ENCODE measurements at regions not wholly inside any gene's neighbourhood (a gene's known extent, or its start where the extent isn't known, plus 50 kb on each side); places are given as distances from the start of the nearest gene placed in this dataset.
"Not testable (repeated sequence)": the region's sequence is repeated elsewhere in the genome, so short reads cannot be mapped to it uniquely, and the experiment has no call there.

DNA sequence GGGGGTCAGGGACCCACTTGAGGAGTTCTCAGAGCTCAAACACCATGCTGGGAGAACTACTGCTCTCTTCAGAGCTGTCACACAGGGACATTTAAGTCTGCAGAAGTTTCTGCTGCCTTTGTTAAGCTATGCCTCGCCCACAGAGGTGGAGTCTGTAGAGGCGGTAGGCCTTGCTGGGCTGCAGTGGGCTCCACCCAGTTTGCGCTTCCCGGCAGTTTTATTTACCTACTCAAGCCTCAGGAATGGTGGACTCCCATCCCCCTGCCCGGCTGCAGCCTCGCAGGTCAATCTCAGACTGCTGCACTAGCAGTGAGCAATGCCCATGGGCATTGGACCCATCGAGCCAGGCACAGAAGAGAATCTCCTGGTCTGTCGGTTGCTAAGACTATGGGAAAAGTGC, 706.4 kb downstream of the LRRIQ3 start:
- DNase-seq (ENCODE audit: low spot score), result no peak
- intact Hi-C loops (cut with micrococcal nuclease), result no loop called here
- H3K4me1 Mint-ChIP-seq (ENCODE audit: low read depth), result no peaks in the 10 kb centered on the region
- H3K4me3 Mint-ChIP-seq, result no peak overlapping the region
- no peaks in the 10 kb centered on the region for H3K27me3 Mint-ChIP-seq (ENCODE audit: insufficient read depth)
- no peak overlapping the region for H3K27ac Mint-ChIP-seq
- peaks cover 19% of the 10 kb centered on the region for H3K9me3 Mint-ChIP-seq
- H3K36me3 Mint-ChIP-seq (ENCODE audit: low read depth), result no peaks in the 10 kb centered on the region

DNA sequence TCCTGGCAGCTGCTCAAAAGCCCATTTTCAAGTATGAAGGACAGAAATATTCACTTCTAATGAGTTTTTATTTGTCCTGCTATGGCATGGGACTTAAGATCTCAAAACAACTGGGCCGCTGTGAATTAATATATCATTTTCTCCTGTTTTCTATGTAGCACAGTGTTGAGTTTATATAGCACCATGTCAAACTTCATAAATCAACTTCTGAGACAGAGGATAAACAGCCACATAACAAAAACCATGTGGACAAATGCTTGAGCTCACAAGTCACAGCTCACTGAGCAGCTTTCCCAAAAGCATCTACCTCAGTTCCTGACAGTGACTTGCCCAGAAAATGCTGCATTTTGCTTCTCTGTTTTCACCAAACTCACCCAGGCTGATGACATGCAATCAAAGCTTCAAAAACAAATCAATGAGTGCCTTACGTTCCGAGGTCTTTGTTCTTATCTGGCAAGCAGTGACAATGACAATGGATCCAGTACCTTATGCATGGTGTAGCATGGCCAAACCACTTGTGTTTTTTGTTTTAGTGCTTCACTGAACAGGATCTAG, 722.6 kb downstream of the LRRIQ3 start:
- Mint-ChIP-seq H3K27me3 (ENCODE audit: insufficient read depth) (no peaks in the 10 kb centered on the region), H3K4me3 (no peak overlapping the region), H3K36me3 (ENCODE audit: low read depth) (no peaks in the 10 kb centered on the region), H3K27ac (no peak overlapping the region), H3K4me1 (ENCODE audit: low read depth) (no peaks in the 10 kb centered on the region), H3K9me3 (no peaks in the 10 kb centered on the region)
- no peak for DNase-seq (ENCODE audit: low spot score)
- intact Hi-C loops (cut with micrococcal nuclease), result no loop called here

DNA sequence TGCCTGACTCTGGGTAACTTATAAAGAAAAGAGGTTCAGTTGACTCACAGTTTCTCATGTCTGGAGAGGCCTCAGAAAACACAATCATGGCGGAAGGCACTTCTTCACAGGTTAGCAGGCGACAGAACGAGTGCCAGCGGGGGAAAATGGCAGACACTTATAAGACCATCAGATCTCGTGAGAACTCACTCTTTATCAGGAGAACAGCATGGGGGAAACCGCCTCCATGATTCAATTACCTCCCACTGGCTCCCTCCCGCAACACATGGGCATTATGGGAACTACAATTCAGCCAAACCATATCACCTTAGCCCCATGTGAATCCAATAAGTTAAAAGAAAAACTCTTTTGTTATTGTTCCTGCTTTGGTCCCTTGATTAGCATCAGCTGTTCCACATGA, 725.2 kb downstream of the LRRIQ3 start:
- Mint-ChIP-seq H3K4me1 (ENCODE audit: low read depth) (no peaks in the 10 kb centered on the region), H3K4me3 (no peak overlapping the region), H3K27me3 (ENCODE audit: insufficient read depth) (no peaks in the 10 kb centered on the region), H3K27ac (no peak overlapping the region), H3K9me3 (peaks cover 4% of the 10 kb centered on the region), H3K36me3 (ENCODE audit: low read depth) (no peaks in the 10 kb centered on the region)
- DNase-seq (ENCODE audit: low spot score), result no peak
- intact Hi-C loops (cut with micrococcal nuclease), result no loop called here

DNA sequence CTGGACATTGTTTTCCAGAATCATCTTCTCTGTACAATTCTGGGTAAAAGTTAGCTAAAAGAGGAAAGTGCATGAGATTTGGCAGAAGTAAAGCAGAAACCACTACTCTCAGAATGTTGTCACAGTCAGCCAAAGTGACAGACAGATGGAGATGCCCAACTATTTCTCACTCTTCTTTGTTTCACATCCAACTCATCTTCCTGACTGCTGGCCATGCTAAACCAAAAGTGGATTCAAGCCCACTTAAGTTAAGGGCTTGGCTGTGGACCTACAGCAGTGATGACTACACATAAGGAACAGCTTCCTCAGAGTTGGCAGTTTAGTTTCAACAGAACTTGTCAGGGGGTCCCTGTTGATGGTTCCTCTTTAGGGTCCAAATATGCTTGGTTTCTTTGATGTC, 730.2 kb downstream of the LRRIQ3 start:
- no peaks in the 10 kb centered on the region for H3K4me1 Mint-ChIP-seq (ENCODE audit: low read depth)
- peaks cover 4% of the 10 kb centered on the region for H3K9me3 Mint-ChIP-seq
- H3K27ac Mint-ChIP-seq, result no peak overlapping the region
- no peaks in the 10 kb centered on the region for H3K36me3 Mint-ChIP-seq (ENCODE audit: low read depth)
- H3K27me3 Mint-ChIP-seq (ENCODE audit: insufficient read depth), result no peaks in the 10 kb centered on the region
- no peak overlapping the region for H3K4me3 Mint-ChIP-seq
- intact Hi-C loops (cut with micrococcal nuclease), result no loop called here
- DNase-seq (ENCODE audit: low spot score), result no peak

DNA sequence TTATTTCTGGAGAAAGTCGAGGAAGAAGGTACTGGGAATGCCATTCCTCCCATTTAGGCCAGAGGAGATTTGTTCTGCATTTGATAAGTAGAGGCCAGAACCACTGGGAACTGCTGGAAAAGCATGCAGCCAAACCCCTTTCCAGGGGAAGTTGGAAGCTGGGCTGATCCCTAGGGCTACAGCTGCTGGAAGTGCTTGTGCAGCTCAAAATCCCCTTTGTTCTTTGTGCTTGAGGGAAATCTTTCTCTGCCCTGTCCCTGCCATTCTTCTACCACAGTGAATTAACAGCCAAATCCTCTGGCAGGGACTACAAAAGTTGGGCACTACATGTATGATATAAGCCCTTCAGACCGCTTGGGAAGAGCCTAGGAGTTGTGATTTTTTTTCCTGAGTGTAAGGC, 734.1 kb downstream of the LRRIQ3 start:
- no peak overlapping the region for H3K4me3 Mint-ChIP-seq
- H3K27ac Mint-ChIP-seq, result no peak overlapping the region
- H3K27me3 Mint-ChIP-seq (ENCODE audit: insufficient read depth), result no peaks in the 10 kb centered on the region
- H3K36me3 Mint-ChIP-seq (ENCODE audit: low read depth), result no peaks in the 10 kb centered on the region
- H3K4me1 Mint-ChIP-seq (ENCODE audit: low read depth), result no peaks in the 10 kb centered on the region
- no peak for DNase-seq (ENCODE audit: low spot score)
- peaks cover 4% of the 10 kb centered on the region for H3K9me3 Mint-ChIP-seq
- intact Hi-C loops (cut with micrococcal nuclease), result no loop called here

DNA sequence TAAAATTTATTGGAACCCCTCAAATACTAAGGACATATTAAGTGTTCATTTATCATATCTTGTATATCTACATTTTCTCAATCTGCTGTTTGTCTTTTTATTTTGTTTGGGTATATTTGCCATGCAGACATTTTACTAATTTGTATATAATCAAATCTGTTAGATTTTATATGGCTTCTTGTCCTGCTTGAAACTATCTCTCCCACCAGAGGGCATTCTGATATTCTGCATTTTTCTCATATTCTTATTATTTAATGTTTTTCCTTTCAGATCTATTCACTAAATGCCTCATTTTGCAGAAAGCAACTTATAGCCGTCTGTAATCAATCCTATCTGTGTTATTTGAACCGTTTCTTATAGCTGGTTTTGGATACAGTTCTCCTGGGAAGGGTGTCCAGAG, 745.5 kb downstream of the LRRIQ3 start:
- intact Hi-C loops (cut with micrococcal nuclease), result no loop called here
- Mint-ChIP-seq H3K36me3 (ENCODE audit: low read depth) (no peaks in the 10 kb centered on the region), H3K27me3 (ENCODE audit: insufficient read depth) (no peaks in the 10 kb centered on the region), H3K9me3 (no peaks in the 10 kb centered on the region), H3K4me1 (ENCODE audit: low read depth) (no peaks in the 10 kb centered on the region), H3K27ac (no peak overlapping the region), H3K4me3 (no peak overlapping the region)
- no peak for DNase-seq (ENCODE audit: low spot score)

DNA sequence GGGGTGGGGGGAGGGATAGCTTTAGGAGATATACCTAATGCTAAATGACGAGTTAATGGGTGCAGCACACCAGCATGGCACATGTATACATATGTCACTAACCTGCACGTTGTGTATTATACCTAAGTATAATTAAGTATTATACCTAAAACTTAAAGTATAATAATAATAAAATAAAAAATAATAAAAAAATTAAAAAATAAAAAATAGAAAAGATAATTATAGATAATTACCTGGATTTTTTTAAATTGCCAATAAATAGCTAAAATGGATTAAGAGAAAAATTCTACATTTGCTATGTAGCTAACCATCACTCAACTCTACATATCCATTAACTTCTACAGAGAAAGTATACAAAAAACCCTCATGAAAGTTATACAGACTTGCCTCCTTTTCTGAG, 747.3 kb downstream of the LRRIQ3 start:
- intact Hi-C loops (cut with micrococcal nuclease); H3K4me1 Mint-ChIP-seq (ENCODE audit: low read depth); H3K4me3 Mint-ChIP-seq; H3K27me3 Mint-ChIP-seq (ENCODE audit: insufficient read depth); H3K9me3 Mint-ChIP-seq; H3K36me3 Mint-ChIP-seq (ENCODE audit: low read depth); DNase-seq (ENCODE audit: low spot score); H3K27ac Mint-ChIP-seq: not testable (repeated sequence)

DNA sequence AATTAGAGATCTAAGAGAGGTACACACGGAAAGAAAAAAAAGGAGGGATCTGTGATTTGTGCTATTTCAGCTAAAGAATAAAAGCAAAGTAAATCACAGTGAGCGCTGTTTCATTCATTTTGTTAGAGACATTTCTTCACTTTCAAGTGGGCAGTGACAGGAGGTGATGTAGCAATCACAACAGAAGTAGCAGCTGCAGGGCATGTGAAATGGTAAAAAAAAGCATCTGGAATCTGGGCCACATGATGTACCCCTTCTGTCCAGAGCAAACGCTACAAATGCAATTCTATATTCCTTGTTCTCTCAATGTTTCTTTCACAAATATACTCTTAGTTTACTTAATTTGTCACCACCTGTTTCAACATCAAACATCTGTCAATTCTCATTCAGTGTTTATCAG, 786.5 kb downstream of the LRRIQ3 start:
- Mint-ChIP-seq H3K4me3 (no peak overlapping the region), H3K36me3 (ENCODE audit: low read depth) (no peaks in the 10 kb centered on the region), H3K9me3 (peaks cover 3% of the 10 kb centered on the region), H3K27ac (no peak overlapping the region), H3K4me1 (ENCODE audit: low read depth) (no peaks in the 10 kb centered on the region), H3K27me3 (ENCODE audit: insufficient read depth) (no peaks in the 10 kb centered on the region)
- intact Hi-C loops (cut with micrococcal nuclease), result no loop called here
- no peak for DNase-seq (ENCODE audit: low spot score)

DNA sequence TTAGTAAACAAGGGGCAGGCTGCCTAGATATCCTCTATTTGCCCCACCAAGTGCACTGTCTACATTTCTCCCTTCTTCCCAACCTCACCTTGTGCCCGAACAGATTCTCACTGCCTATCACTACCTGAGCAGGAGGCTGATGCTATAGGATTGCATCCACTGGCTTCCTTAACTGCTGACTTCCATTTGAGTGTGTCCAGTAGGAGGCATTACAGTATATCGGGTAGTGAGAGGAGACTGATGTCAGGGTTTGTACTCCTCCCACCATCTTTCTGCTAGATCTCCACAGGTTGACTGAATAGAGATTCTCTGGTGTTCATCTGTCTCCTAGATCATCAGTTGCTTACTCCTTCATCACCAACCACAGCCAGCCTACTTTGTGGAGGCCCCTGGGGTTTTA, 796.3 kb downstream of the LRRIQ3 start:
- no peak overlapping the region for H3K27ac Mint-ChIP-seq
- no peak for DNase-seq (ENCODE audit: low spot score)

DNA sequence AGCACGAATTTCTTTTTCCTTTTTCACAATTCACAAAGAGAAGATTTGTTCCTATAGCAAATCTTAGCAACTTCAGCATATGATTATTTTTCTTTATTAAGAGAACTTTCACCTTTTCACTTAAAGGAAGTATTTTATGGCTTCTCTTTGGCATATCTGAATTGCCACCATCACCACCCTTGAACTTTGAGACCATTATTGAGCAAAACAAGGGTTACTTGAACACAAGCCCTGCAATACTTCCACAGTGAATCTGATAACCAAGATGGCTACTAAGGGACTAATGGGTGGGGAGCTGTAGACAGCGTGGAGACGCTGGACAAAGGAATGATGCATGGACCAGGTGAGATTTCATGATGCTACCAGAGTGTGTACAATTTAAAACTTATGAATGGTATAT, 815.0 kb downstream of the LRRIQ3 start:
- H3K4me3 Mint-ChIP-seq, result no peak overlapping the region
- intact Hi-C loops (cut with micrococcal nuclease), result no loop called here

More for the DNA sequence above, 796.3 kb downstream of the LRRIQ3 start:
- intact Hi-C loops (cut with micrococcal nuclease), result no loop called here
- Mint-ChIP-seq H3K36me3 (ENCODE audit: low read depth) (no peaks in the 10 kb centered on the region), H3K27me3 (ENCODE audit: insufficient read depth) (no peaks in the 10 kb centered on the region), H3K4me3 (no peak overlapping the region), H3K9me3 (peaks cover 8% of the 10 kb centered on the region), H3K4me1 (ENCODE audit: low read depth) (no peaks in the 10 kb centered on the region)

DNA sequence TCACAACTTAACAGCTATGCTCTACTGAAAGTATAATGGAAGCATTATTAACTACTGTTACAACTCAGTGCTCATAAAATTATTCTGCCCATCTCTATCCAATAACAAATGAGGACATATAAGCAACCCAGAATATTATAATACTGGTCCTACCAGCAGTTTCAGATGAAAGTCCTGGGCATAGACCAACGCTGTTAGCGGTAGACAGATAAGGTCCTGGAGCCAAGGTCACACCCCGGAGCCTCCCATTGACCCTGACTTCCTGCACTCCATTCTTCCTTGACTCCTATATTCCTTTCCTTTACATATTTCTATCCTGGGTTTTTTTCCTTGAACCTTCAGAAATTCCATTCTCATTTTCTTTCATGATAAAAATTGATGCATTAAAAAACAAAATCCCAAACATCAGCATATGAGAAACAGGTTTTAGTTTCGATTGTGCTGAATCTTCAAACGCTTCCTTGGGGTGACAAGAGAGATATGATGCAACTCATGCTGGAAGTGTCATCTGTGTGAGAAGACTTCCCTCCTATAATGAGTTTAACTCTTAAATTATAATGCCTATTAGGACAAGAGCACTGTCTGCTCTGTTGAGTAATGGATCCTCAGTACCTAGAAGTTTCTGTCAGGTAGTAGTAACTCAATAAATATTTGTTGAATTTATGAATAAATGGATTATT, 831.1 kb downstream of the LRRIQ3 start:
- peaks cover 12% of the 10 kb centered on the region for H3K9me3 Mint-ChIP-seq
- intact Hi-C loops (cut with micrococcal nuclease), result no loop called here
- no peaks in the 10 kb centered on the region for H3K36me3 Mint-ChIP-seq (ENCODE audit: low read depth)
- H3K4me3 Mint-ChIP-seq, result no peak overlapping the region
- no peak for DNase-seq (ENCODE audit: low spot score)
- no peaks in the 10 kb centered on the region for H3K27me3 Mint-ChIP-seq (ENCODE audit: insufficient read depth)
- no peak overlapping the region for H3K27ac Mint-ChIP-seq
- no peaks in the 10 kb centered on the region for H3K4me1 Mint-ChIP-seq (ENCODE audit: low read depth)

More for the DNA sequence above, 815.0 kb downstream of the LRRIQ3 start:
- no peaks in the 10 kb centered on the region for H3K27me3 Mint-ChIP-seq (ENCODE audit: insufficient read depth)
- DNase-seq (ENCODE audit: low spot score), result no peak
- H3K27ac Mint-ChIP-seq, result no peak overlapping the region
- no peaks in the 10 kb centered on the region for H3K4me1 Mint-ChIP-seq (ENCODE audit: low read depth)
- H3K36me3 Mint-ChIP-seq (ENCODE audit: low read depth), result no peaks in the 10 kb centered on the region
- peaks cover 15% of the 10 kb centered on the region for H3K9me3 Mint-ChIP-seq

DNA sequence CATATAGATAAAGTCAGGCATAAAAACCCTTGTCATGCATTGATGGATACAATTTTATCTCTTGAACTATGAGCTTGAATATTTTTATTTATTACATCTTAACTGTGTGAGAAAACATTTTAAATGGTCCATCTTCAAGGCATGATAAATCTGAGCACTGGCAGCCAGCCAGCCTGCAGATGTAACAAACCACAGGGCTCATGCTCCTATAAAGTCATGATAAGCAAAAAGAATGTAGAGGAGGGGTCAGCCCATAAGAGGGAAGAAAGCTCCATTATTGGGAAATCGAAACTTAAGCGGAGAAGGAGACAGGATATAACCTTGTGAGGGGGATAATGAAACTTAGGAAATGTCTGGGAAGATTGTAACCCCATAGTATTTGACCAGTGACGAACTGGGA, 839.0 kb downstream of the LRRIQ3 start:
- no peak overlapping the region for H3K4me3 Mint-ChIP-seq
- DNase-seq (ENCODE audit: low spot score), result no peak
- no peaks in the 10 kb centered on the region for H3K4me1 Mint-ChIP-seq (ENCODE audit: low read depth)
- H3K9me3 Mint-ChIP-seq, result peaks cover 8% of the 10 kb centered on the region
- H3K36me3 Mint-ChIP-seq (ENCODE audit: low read depth), result no peaks in the 10 kb centered on the region
- H3K27ac Mint-ChIP-seq, result no peak overlapping the region
- no peaks in the 10 kb centered on the region for H3K27me3 Mint-ChIP-seq (ENCODE audit: insufficient read depth)
- intact Hi-C loops (cut with micrococcal nuclease), result no loop called here

DNA sequence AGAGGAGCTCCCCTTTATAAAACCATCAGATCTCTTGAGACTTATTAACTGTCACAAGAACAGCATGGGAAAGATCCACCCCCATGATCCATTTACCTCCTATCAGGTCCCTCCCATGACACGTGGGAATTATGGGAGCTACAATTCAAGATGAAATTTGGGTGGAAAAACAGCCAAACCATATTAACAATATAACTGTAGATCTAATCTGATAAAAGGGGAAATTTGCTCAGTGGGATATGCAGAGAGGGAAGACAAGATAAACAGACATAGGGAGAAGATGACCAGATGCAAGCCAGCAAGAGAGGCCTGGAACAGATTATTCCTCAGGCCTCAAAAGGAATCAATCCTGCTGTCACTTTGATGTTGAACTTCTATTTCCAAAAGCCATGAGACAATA, 841.5 kb downstream of the LRRIQ3 start:
- Mint-ChIP-seq H3K36me3 (ENCODE audit: low read depth) (no peaks in the 10 kb centered on the region), H3K9me3 (peaks cover 8% of the 10 kb centered on the region), H3K4me1 (ENCODE audit: low read depth) (no peaks in the 10 kb centered on the region), H3K4me3 (no peak overlapping the region), H3K27ac (no peak overlapping the region), H3K27me3 (ENCODE audit: insufficient read depth) (no peaks in the 10 kb centered on the region)
- intact Hi-C loops (cut with micrococcal nuclease), result no loop called here
- no peak for DNase-seq (ENCODE audit: low spot score)

DNA sequence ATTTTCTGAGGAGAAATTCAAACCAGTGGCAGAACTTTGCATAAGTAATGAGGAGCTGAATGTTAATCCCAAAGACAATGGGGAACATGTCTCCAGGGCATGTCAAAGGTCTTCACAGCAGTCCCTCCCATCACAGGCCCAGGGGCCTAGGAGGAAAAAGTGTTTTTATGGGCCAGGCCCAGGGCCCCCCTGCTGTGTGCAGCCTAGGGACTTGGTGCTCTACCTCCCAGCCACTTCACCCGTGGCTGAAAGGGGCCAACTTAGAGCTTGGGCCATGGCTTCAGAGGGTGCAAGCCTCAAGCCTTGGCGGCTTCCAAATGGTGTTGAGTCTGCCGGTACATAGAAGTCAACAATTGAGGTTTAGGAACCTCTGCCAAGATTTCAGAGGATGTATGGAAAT, 854.0 kb downstream of the LRRIQ3 start:
- Mint-ChIP-seq H3K36me3 (ENCODE audit: low read depth) (no peaks in the 10 kb centered on the region), H3K27ac (no peak overlapping the region), H3K4me1 (ENCODE audit: low read depth) (no peaks in the 10 kb centered on the region), H3K4me3 (no peak overlapping the region), H3K9me3 (no peaks in the 10 kb centered on the region), H3K27me3 (ENCODE audit: insufficient read depth) (no peaks in the 10 kb centered on the region)
- intact Hi-C loops (cut with micrococcal nuclease), result no loop called here
- DNase-seq (ENCODE audit: low spot score), result no peak

All from activated T-helper 1 cell treated with anti-CD3 and anti-CD28 coated beads, Interleukin-12 subunit alpha, Interleukin-12 subunit beta, Interleukin-2, Interleukin-4 antibody, amounts not matched to agents 30 ng/mL and 10 ng/mL and 1 ng/mL, durations not matched to agents 14 hours and 24 hours and 36 hours (primary cell).